ENCODE measurements at regions not wholly inside any gene's neighbourhood (a gene's known extent, or its start where the extent isn't known, plus 50 kb on each side); places are given as distances from the start of the nearest gene placed in this dataset.

DNA sequence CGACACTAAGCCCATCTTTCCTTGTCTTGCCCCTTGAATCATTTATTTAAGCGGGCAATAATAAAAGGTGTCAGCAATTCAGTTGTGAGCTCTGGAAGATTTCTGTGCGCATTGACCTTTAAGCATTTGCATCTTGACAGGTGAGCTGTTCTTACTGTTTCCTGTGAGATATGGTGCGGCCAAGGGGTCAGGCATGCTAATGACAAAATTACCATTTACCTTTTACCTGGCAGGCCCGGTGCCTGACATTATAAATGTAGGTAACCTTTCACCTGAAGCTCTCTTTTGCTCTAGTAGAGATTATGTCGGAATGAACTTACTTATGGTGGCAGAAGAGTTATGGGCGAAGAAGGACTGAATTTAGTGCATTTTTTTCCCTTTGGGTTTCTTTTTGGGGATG lies 89.3 kb upstream of the EEF1E1 start:
- Histone ChIP-seq H3K27ac (ENCODE audit: low read depth in 2 of 2, low read length in 1 of 2) (no peak overlapping the region), H3K4me3 (ENCODE audit: low read depth in 1 of 2, low read length in 2 of 2) (no peak overlapping the region), H3K27me3 (ENCODE audit: control insufficient read depth in 1 of 2, insufficient read depth in 2 of 2, low read length in 2 of 2) (peaks cover 0 to 2% of the 10 kb centered on the region in 2 donors), H3K36me3 (ENCODE audit: control insufficient read depth in 2 of 2, insufficient read depth in 2 of 2, low read length in 1 of 2) (no peaks in the 10 kb centered on the region), H3K9me3 (ENCODE audit: control insufficient read depth in 2 of 2, insufficient read depth in 1 of 2, low read depth in 1 of 2, low read length in 1 of 2) (no peaks in the 10 kb centered on the region), H3K4me1 (ENCODE audit: control insufficient read depth in 2 of 2, insufficient read depth in 2 of 2, low read length in 1 of 2) (no peaks in the 10 kb centered on the region)
- WGBS, 2 donors: 62 to 70% methylated on average over 7 of the region's 7 CpGs

DNA sequence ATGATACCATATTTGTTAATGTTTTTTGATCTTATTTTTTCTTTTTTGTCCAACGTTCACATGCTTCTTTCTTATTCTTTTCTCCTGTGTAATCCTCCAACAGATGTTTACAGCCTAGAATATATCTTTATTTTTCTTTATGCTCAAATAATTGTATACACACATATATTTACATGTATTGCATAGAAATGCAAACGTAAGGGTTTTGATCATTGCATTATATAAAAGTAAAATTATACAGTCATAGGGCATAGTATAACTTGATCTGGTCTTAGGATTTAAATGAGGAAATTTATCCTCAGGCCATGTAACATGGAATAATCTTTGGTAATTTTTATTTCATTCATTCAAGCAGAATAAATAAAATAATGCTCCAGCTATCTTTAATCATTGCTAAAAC lies 84.9 kb upstream of the EEF1E1 start:
- no peaks in the 10 kb centered on the region for H3K4me1 ChIP-seq (ENCODE audit: control insufficient read depth in 2 of 2, insufficient read depth in 2 of 2, low read length in 1 of 2)
- H3K27ac ChIP-seq (ENCODE audit: low read depth in 2 of 2, low read length in 1 of 2): no peak overlapping the region
- 73 to 84% methylated on average over 2 of the region's 2 CpGs for WGBS, 2 donors
- no peaks in the 10 kb centered on the region for H3K36me3 ChIP-seq (ENCODE audit: control insufficient read depth in 2 of 2, insufficient read depth in 2 of 2, low read length in 1 of 2)
- no peaks in the 10 kb centered on the region for H3K9me3 ChIP-seq (ENCODE audit: control insufficient read depth in 2 of 2, insufficient read depth in 1 of 2, low read depth in 1 of 2, low read length in 1 of 2)
- peaks cover 0 to 2% of the 10 kb centered on the region in 2 donors for H3K27me3 ChIP-seq (ENCODE audit: control insufficient read depth in 1 of 2, insufficient read depth in 2 of 2, low read length in 2 of 2)
- no peak overlapping the region for H3K4me3 ChIP-seq (ENCODE audit: low read depth in 1 of 2, low read length in 2 of 2)

DNA sequence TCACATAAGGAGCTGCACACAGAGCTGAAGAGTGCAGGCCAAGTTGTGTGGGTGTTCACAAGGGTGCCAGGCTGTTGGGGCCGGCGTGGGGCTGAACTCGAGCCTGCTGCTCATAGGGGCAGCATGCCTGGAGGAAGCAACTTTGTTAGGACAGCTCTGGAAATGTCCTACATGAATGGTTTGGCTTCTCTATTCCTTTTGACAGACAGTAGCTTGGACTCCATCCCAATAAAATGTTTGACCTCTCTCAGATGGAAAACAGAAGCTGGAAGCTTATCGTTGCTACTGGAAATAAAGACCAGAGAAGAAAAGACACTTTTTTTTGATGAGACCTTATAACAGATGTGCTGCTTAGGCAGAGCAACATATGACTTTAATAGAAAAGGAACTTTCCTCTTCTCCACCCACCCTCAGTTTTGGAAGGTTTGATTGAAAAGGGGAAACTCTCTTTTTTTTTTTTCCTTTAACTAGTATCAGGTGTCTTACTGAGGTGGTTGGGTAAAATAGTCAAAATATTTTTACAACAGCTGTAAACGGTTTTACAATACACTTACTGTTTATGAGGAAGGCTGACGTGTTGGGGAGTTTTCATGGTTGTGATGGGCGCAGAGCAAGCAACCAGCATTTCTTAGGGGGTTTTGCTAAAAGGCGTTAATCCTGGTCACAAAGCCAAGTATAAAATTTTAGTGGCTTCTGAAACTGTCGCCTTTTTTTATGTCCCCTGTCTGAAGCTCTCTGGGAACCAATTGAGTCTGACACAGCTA lies 80.7 kb upstream of the EEF1E1 start:
- Histone ChIP-seq H3K4me3 (ENCODE audit: low read depth in 1 of 2, low read length in 2 of 2) (no peak overlapping the region), H3K27me3 (ENCODE audit: control insufficient read depth in 1 of 2, insufficient read depth in 2 of 2, low read length in 2 of 2) (no peaks in the 10 kb centered on the region), H3K27ac (ENCODE audit: low read depth in 2 of 2, low read length in 1 of 2) (no peak overlapping the region), H3K36me3 (ENCODE audit: control insufficient read depth in 2 of 2, insufficient read depth in 2 of 2, low read length in 1 of 2) (no peaks in the 10 kb centered on the region), H3K9me3 (ENCODE audit: control insufficient read depth in 2 of 2, insufficient read depth in 1 of 2, low read depth in 1 of 2, low read length in 1 of 2) (no peaks in the 10 kb centered on the region), H3K4me1 (ENCODE audit: control insufficient read depth in 2 of 2, insufficient read depth in 2 of 2, low read length in 1 of 2) (no peaks in the 10 kb centered on the region)
- WGBS, 2 donors: 43 to 44% methylated on average over 9 of the region's 9 CpGs

DNA sequence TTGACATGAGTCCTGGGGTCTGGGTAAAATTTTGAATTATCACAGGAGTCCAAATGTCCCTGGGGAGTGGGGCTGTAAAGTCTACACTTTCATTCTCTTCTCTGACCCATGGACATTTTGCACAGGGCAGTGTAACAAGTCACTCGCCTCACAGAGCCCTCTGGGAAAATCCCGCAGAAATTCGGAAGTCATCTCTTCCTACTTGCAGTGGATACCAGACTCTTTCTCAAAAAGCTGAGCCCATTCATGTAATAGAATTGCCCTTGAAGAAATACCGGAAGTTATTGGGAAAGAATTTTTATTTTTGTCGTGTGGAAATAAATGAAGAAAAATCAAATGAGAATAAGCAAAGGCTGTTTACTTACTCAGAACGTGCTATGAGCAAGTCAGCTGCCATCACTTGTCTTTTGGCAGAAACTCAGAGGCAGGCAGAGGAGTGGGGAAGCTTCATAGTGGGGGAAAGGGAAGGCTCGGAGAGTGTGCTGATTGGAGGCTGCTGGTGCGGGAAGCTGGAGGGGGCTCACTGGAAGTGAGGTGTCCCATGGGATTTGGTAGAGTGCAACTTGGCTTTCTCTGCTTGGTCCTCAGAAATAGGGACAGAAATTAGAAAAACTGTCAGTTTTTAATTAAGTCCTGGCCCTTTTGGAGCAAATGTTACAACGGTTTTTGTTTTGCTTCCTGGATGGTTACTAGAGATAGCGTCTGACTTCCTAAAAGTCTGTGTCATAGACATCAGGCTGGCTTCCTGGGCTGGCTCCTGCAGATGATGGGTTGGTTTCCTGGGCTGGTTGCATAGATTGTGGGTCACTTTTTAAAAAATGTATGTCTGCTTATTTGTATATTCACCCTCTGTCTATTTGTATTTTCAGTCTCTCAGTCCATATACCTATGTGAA lies 79.8 kb upstream of the EEF1E1 start:
- H3K4me3 ChIP-seq (ENCODE audit: low read depth in 1 of 2, low read length in 2 of 2): no peak overlapping the region
- no peaks in the 10 kb centered on the region for H3K27me3 ChIP-seq (ENCODE audit: control insufficient read depth in 1 of 2, insufficient read depth in 2 of 2, low read length in 2 of 2)
- no peaks in the 10 kb centered on the region for H3K9me3 ChIP-seq (ENCODE audit: control insufficient read depth in 2 of 2, insufficient read depth in 1 of 2, low read depth in 1 of 2, low read length in 1 of 2)
- 55 to 57% methylated on average over 10 of the region's 10 CpGs for WGBS, 2 donors
- no peak overlapping the region for H3K27ac ChIP-seq (ENCODE audit: low read depth in 2 of 2, low read length in 1 of 2)
- H3K36me3 ChIP-seq (ENCODE audit: control insufficient read depth in 2 of 2, insufficient read depth in 2 of 2, low read length in 1 of 2): no peaks in the 10 kb centered on the region
- H3K4me1 ChIP-seq (ENCODE audit: control insufficient read depth in 2 of 2, insufficient read depth in 2 of 2, low read length in 1 of 2): no peaks in the 10 kb centered on the region

DNA sequence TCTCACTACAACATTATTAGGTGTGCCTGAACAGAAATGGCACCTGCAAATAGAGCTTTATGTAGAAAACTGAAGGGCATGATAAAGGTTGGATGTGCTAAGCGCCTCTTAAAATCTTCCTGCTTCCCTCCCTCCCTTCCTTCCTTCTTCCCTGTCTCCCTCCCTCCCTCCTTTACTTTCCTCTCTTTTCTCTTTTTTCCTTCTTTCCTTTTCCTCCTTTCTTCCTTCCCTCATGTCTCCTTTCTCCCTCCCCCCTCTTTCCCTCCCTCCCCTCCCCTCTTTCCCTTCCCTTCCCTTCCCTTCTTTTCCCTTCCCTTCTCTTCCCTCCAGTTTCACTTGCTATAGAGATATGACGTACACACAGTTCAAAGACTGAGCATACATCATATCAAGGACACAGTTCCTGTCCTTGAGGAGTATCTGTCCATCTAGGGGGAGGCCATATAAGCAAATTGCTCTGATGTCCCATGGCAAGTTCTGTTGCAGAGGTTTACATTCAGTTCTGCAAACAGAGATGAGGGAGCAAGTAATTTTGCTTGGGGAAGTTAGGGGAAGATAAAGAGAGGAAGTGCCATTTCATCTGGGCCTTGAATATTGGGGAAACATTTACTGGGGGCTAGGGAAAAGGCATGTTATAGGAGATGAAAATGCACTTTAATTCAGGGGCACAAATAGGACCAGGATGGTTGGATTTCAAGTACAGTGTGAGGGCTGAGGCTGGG lies 79.0 kb upstream of the EEF1E1 start:
- WGBS, 2 donors: 66 to 84% methylated on average over 2 of the region's 2 CpGs
- H3K4me1 ChIP-seq (ENCODE audit: control insufficient read depth in 2 of 2, insufficient read depth in 2 of 2, low read length in 1 of 2): no peaks in the 10 kb centered on the region
- H3K4me3 ChIP-seq (ENCODE audit: low read depth in 1 of 2, low read length in 2 of 2): no peak overlapping the region
- no peaks in the 10 kb centered on the region for H3K27me3 ChIP-seq (ENCODE audit: control insufficient read depth in 1 of 2, insufficient read depth in 2 of 2, low read length in 2 of 2)
- H3K27ac ChIP-seq (ENCODE audit: low read depth in 2 of 2, low read length in 1 of 2): no peak overlapping the region
- H3K36me3 ChIP-seq (ENCODE audit: control insufficient read depth in 2 of 2, insufficient read depth in 2 of 2, low read length in 1 of 2): no peaks in the 10 kb centered on the region
- no peaks in the 10 kb centered on the region for H3K9me3 ChIP-seq (ENCODE audit: control insufficient read depth in 2 of 2, insufficient read depth in 1 of 2, low read depth in 1 of 2, low read length in 1 of 2)

DNA sequence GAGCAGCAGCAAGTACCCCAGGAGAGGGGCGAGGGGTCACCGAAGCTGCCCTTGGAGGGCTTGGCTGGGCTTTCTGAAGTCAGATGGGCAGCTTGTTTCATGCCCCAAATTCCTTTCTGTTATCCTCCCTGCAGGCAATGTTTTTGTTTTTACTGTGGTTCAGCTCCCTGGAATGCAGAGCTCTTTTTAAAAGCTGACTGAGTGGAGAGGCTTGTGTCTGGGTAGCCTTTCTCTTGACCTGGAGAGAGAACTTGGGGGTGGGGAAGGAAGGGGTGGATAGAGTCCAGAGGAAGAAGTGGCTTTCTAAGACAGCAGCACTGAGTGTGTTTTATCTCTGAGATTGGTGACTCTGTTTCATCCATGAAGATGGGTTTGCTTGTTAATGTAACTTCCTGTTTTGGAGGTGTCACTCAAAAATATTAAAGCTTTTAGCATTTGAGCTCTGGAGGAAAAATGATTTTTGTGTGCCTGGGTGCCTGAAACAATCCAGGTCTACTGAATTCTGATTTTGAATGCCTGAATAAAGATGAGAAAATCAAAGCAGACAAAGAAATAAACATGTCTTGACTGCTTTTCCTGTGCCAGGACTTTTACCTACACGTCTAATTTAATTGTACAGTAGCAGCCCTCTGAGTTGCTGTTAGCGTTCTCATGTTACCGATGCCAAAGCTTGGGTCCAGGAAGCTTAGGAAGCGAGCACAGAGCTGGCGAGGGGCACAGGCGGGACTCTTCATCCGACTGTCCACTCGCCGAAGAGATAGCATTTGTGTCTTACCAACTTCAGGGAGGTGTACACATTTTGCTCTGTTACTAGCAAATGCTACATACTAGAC lies 78.2 kb upstream of the EEF1E1 start:
- Histone ChIP-seq H3K27ac (ENCODE audit: low read depth in 2 of 2, low read length in 1 of 2) (no peak overlapping the region), H3K36me3 (ENCODE audit: control insufficient read depth in 2 of 2, insufficient read depth in 2 of 2, low read length in 1 of 2) (no peaks in the 10 kb centered on the region), H3K27me3 (ENCODE audit: control insufficient read depth in 1 of 2, insufficient read depth in 2 of 2, low read length in 2 of 2) (no peaks in the 10 kb centered on the region), H3K9me3 (ENCODE audit: control insufficient read depth in 2 of 2, insufficient read depth in 1 of 2, low read depth in 1 of 2, low read length in 1 of 2) (no peaks in the 10 kb centered on the region), H3K4me1 (ENCODE audit: control insufficient read depth in 2 of 2, insufficient read depth in 2 of 2, low read length in 1 of 2) (no peaks in the 10 kb centered on the region), H3K4me3 (ENCODE audit: low read depth in 1 of 2, low read length in 2 of 2) (no peak overlapping the region)
- 27 to 30% methylated on average over 11 of the region's 11 CpGs for WGBS, 2 donors

DNA sequence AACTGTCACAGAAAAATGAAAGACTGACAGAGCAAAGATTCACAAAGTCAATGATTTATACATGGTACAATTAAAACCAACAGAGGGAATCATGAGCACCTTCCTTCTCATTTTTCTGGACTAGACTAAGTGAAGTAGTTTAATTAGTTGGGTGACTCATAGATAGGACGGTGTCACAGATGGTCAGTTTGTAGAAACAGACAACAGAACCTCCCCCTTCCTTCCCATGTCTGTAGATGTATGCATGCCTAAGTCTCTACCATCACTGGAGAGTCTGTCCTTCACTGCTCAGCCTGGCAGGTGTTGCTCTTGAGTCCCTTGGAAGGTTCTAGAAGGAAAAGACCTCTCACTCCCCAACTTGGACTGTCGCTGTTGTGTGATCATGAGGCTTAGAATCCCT lies 75.4 kb upstream of the EEF1E1 start:
- WGBS, 2 donors: 82 to 87% methylated on average over 2 of the region's 2 CpGs
- H3K4me1 ChIP-seq (ENCODE audit: control insufficient read depth in 2 of 2, insufficient read depth in 2 of 2, low read length in 1 of 2): no peaks in the 10 kb centered on the region
- H3K36me3 ChIP-seq (ENCODE audit: control insufficient read depth in 2 of 2, insufficient read depth in 2 of 2, low read length in 1 of 2): no peaks in the 10 kb centered on the region
- no peak overlapping the region for H3K27ac ChIP-seq (ENCODE audit: low read depth in 2 of 2, low read length in 1 of 2)
- H3K27me3 ChIP-seq (ENCODE audit: control insufficient read depth in 1 of 2, insufficient read depth in 2 of 2, low read length in 2 of 2): no peaks in the 10 kb centered on the region
- H3K4me3 ChIP-seq (ENCODE audit: low read depth in 1 of 2, low read length in 2 of 2): no peak overlapping the region
- no peaks in the 10 kb centered on the region for H3K9me3 ChIP-seq (ENCODE audit: control insufficient read depth in 2 of 2, insufficient read depth in 1 of 2, low read depth in 1 of 2, low read length in 1 of 2)

DNA sequence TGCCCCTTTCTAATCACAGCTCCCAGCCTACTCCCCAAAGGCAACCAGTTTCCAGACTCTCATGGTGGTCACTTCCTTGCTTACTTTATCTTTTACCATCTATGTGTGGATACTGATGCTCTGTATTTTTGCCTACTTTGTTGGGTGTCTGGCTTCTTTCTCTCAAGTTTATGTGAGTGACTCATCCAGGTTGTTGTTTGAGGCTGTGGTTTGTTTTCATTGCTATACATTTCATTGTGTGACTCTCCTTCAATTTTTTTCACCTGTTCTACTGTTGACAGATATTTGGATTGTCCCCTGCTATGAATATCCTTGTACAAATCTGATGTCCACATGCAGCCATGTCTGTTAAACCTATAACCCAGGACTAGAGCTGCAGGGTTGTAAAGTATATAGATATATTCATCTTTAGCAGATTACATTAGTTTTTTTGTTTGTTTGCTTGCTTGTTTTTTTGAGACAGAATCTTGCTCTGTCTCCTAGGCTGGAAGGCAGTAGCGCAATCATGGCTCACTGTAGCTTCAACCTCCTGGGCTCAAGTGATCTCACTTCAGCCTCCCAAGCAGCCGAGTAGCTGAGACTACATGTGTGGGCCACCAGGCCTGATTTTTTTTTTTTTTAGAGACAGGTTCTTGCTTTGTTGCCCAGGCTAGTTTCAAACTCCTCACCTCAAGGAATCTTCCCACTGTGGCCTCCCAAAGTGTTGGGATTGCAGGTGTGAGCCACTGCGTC lies 72.9 kb upstream of the EEF1E1 start:
- Histone ChIP-seq H3K4me3 (ENCODE audit: low read depth in 1 of 2, low read length in 2 of 2) (no peak overlapping the region), H3K36me3 (ENCODE audit: control insufficient read depth in 2 of 2, insufficient read depth in 2 of 2, low read length in 1 of 2) (no peaks in the 10 kb centered on the region), H3K27ac (ENCODE audit: low read depth in 2 of 2, low read length in 1 of 2) (no peak overlapping the region), H3K9me3 (ENCODE audit: control insufficient read depth in 2 of 2, insufficient read depth in 1 of 2, low read depth in 1 of 2, low read length in 1 of 2) (no peaks in the 10 kb centered on the region), H3K4me1 (ENCODE audit: control insufficient read depth in 2 of 2, insufficient read depth in 2 of 2, low read length in 1 of 2) (no peaks in the 10 kb centered on the region), H3K27me3 (ENCODE audit: control insufficient read depth in 1 of 2, insufficient read depth in 2 of 2, low read length in 2 of 2) (no peaks in the 10 kb centered on the region)
- 87 to 88% methylated on average over 3 of the region's 3 CpGs for WGBS, 2 donors
